CD14-positive monocyte (primary cell): ENCODE measurements at regions not wholly inside any gene's neighbourhood (a gene's known extent, or its start where the extent isn't known, plus 50 kb on each side); places are given as distances from the start of the nearest gene placed in this dataset.

ENCODE experiments used
- DNase-seq, 3 donors: peaks; one replicate each; pipeline ENCODE4 v3.0.0-alpha.2; 2011 to 2022
- H2AFZ ChIP-seq: 2 replicates; pipeline ENCODE4 v1.6.0; 2012; ENCODE audit warnings: mild to moderate bottlenecking, low read depth, low read length, inconsistent platforms; ENCODE audit not compliant: insufficient read depth, poor library complexity, severe bottlenecking
- H3K27ac ChIP-seq, 2 donors: 1 replicate in 1 of 2; 2 replicates in 1 of 2; pipeline ENCODE4 v1.5.1; 2012 to 2013; ENCODE audit warnings: low read length in 2 of 2, control low read depth in 1 of 2, inconsistent platforms in 1 of 2, low read depth in 1 of 2, mild to moderate bottlenecking in 1 of 2
- H3K27me3 ChIP-seq, 2 donors: one replicate each; pipeline versions ENCODE4 v1.6.0 to v1.6.1; 2011 to 2013; ENCODE audit warnings: low read length in 2 of 2; ENCODE audit not compliant: control insufficient read depth in 2 of 2, insufficient read depth in 2 of 2
- H3K36me3 ChIP-seq, 2 donors: replicated peaks in 1 of 2; 1 replicate in 1 of 2; 2 replicates in 1 of 2; pipeline versions ENCODE4 v1.5.1 to v1.6.1; 2012 to 2013; ENCODE audit warnings: low read length in 2 of 2, control low read depth in 1 of 2, inconsistent platforms in 1 of 2, mild to moderate bottlenecking in 1 of 2; ENCODE audit not compliant: insufficient read depth in 2 of 2, control insufficient read depth in 1 of 2
- H3K4me1 ChIP-seq, 2 donors: 1 replicate in 1 of 2; 2 replicates in 1 of 2; pipeline versions ENCODE4 v1.5.1 to v1.6.1; 2012 to 2013; ENCODE audit warnings: low read length in 2 of 2, control low read depth in 1 of 2, inconsistent platforms in 1 of 2, mild to moderate bottlenecking in 1 of 2, moderate library complexity in 1 of 2; ENCODE audit not compliant: insufficient read depth in 2 of 2, control insufficient read depth in 1 of 2
- H3K4me2 ChIP-seq: replicated peaks from 2 replicates; pipeline ENCODE3; 2012; ENCODE audit warnings: low read length, moderate library complexity, mild to moderate bottlenecking; ENCODE audit not compliant: poor library complexity, severe bottlenecking; ENCODE audit errors: extremely low read depth
- H3K4me3 ChIP-seq, 3 experiments: fragments of 200-600 bp in 1 of 3; sonication (generic) in 1 of 3; replicated peaks in 1 of 3; 1 replicate in 2 of 3; 2 replicates in 1 of 3; pipeline ENCODE4 v1.5.1; 2011 to 2013; ENCODE audit warnings: low read length in 3 of 3, mild to moderate bottlenecking in 3 of 3, control low read depth in 2 of 3, low read depth in 2 of 3, inconsistent platforms in 1 of 3, moderate library complexity in 1 of 3
- H3K79me2 ChIP-seq: 2 replicates; pipeline ENCODE4 v1.6.0; 2012; ENCODE audit warnings: mild to moderate bottlenecking, control low read depth, inconsistent platforms, low read length, moderate library complexity; ENCODE audit not compliant: insufficient read depth
- H3K9ac ChIP-seq: 2 replicates; pipeline ENCODE4 v1.6.0; 2017; ENCODE audit warnings: low read length, mild to moderate bottlenecking; ENCODE audit not compliant: insufficient read depth, poor library complexity, severe bottlenecking
- H3K9me3 ChIP-seq, 2 donors: replicated peaks in 1 of 2; 1 replicate in 1 of 2; 2 replicates in 1 of 2; pipeline versions ENCODE4 v1.5.1 to v1.6.1; 2012 to 2013; ENCODE audit warnings: low read length in 2 of 2, control low read depth in 1 of 2; ENCODE audit not compliant: control insufficient read depth in 1 of 2, insufficient read depth in 1 of 2
- H4K20me1 ChIP-seq: 2 replicates; pipeline ENCODE4 v1.6.0; 2012; ENCODE audit warnings: mild to moderate bottlenecking, low read length, control low read depth, moderate library complexity; ENCODE audit not compliant: insufficient read depth
- H3K27ac Mint-ChIP-seq, 7 donors: one replicate each; pipeline ENCODE4 v1.8.0; 2020; ENCODE audit warnings: mild to moderate bottlenecking in 7 of 7, mixed read lengths in 7 of 7, moderate library complexity in 6 of 7, inconsistent platforms in 2 of 7
- H3K27me3 Mint-ChIP-seq, 3 donors: one replicate each; pipeline ENCODE4 v1.8.0; 2021 to 2022; ENCODE audit warnings: low read depth in 3 of 3, mild to moderate bottlenecking in 3 of 3, mixed read lengths in 3 of 3, moderate library complexity in 3 of 3, inconsistent platforms in 1 of 3
- H3K36me3 Mint-ChIP-seq, 2 donors: one replicate each; pipeline ENCODE4 v1.8.0; 2020; ENCODE audit warnings: mixed read lengths in 2 of 2, inconsistent platforms in 1 of 2, mild to moderate bottlenecking in 1 of 2
- H3K4me1 Mint-ChIP-seq: one replicate; pipeline ENCODE4 v1.8.0; 2020; ENCODE audit warnings: mild to moderate bottlenecking, mixed read lengths
- H3K4me3 Mint-ChIP-seq, 2 donors: one replicate each; pipeline ENCODE4 v1.8.0; 2020; ENCODE audit warnings: mild to moderate bottlenecking in 2 of 2, mixed read lengths in 2 of 2, moderate library complexity in 1 of 2
- H3K9me3 Mint-ChIP-seq, 7 donors: one replicate each; pipeline ENCODE4 v1.8.0; 2020 to 2022; ENCODE audit warnings: mixed read lengths in 7 of 7, mild to moderate bottlenecking in 6 of 7, moderate library complexity in 6 of 7, inconsistent platforms in 2 of 7
- WGBS: methylation state at CpG from one replicate; pipeline ENCODE4 v1.1.5; 2013; ENCODE audit warnings: missing lambda C conversion rate; ENCODE audit not compliant: insufficient coverage; 5-methylcytosine and 5-hydroxymethylcytosine counted together
- intact Hi-C, 2 donors: fragments of 100-400 bp; cut with micrococcal nuclease; formaldehyde crosslinking; loops; one replicate each; pipeline versions ENCODE4 v1.15.0 to v1.15.1; 2023
- TF ChIP-seq, protein P1 (sequence below): fragments of 200-600 bp; IDR thresholded peaks from one replicate; pipeline ENCODE4 v1.8.0; 2022; ENCODE audit warnings: antibody characterized with exemption, mild to moderate bottlenecking

DNA sequence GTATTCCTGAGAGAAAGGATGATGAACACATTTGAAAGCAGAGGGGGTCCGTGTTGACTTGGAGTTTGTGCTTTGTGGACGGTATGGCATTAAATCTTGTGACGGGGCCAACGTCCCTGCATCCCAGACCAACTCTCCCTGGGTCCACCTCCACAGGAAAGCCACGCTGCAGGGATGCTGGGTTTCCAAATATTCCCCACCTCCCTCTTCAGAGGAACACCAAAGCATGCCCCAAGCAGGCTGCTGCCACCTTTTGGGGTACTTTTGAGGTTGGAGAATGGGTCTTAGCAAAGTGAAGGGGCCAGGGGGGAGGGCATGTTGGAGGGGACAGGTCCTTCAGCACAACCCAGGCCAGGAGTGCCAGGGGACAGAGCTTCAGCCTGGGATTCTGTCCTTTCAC is 504.4 kb downstream of the TCERG1L start:
- H2AFZ ChIP-seq = no peak overlapping the region
- Mint-ChIP-seq H3K9me3 (peaks cover 0 to 8% (median 0%) of the 10 kb centered on the region in 7 donors), H3K4me3 (no peak overlapping the region), H3K27ac (no peak overlapping the region), H3K4me1 (no peaks in the 10 kb centered on the region), H3K27me3 (peaks cover 3 to 7% (median 6%) of the 10 kb centered on the region in 3 donors), H3K36me3 (no peaks in the 10 kb centered on the region)
- no peaks in the 10 kb centered on the region for H3K27me3 ChIP-seq
- intact Hi-C loops = no loop called here
- no peaks in the 10 kb centered on the region for H4K20me1 ChIP-seq
- H3K27ac ChIP-seq = no peak overlapping the region
- H3K9ac ChIP-seq = no peak overlapping the region
- H3K4me1 ChIP-seq = no peaks in the 10 kb centered on the region
- H3K79me2 ChIP-seq = no peaks in the 10 kb centered on the region
- no peak for DNase-seq
- WGBS = no CpG with 5 or more reads among the region's 5 CpGs
- no peak overlapping the region for H3K4me3 ChIP-seq
- TF ChIP-seq, protein P1, sequence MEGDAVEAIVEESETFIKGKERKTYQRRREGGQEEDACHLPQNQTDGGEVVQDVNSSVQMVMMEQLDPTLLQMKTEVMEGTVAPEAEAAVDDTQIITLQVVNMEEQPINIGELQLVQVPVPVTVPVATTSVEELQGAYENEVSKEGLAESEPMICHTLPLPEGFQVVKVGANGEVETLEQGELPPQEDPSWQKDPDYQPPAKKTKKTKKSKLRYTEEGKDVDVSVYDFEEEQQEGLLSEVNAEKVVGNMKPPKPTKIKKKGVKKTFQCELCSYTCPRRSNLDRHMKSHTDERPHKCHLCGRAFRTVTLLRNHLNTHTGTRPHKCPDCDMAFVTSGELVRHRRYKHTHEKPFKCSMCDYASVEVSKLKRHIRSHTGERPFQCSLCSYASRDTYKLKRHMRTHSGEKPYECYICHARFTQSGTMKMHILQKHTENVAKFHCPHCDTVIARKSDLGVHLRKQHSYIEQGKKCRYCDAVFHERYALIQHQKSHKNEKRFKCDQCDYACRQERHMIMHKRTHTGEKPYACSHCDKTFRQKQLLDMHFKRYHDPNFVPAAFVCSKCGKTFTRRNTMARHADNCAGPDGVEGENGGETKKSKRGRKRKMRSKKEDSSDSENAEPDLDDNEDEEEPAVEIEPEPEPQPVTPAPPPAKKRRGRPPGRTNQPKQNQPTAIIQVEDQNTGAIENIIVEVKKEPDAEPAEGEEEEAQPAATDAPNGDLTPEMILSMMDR = no peak
- H3K36me3 ChIP-seq = no peaks in the 10 kb centered on the region
- no peaks in the 10 kb centered on the region for H3K9me3 ChIP-seq
- H3K4me2 ChIP-seq = no peak overlapping the region

- no peak overlapping the region for H3K4me3 Mint-ChIP-seq
- 93% methylated on average over 8 of the region's 9 CpGs for WGBS
Measured at GRCh38 chr10:130807721-130808120, 503.8 kb downstream of the TCERG1L start.

More at GRCh38 chr10:130807721-130808120, 503.8 kb downstream of the TCERG1L start:
- Mint-ChIP-seq H3K27ac (no peak overlapping the region), H3K4me1 (no peaks in the 10 kb centered on the region), H3K36me3 (no peaks in the 10 kb centered on the region), H3K9me3 (peaks cover 0 to 5% (median 0%) of the 10 kb centered on the region in 7 donors), H3K27me3 (peaks cover 3 to 7% (median 4%) of the 10 kb centered on the region in 3 donors)
- H3K4me3 ChIP-seq = no peak overlapping the region
- no peak overlapping the region for H3K27ac ChIP-seq
- no peaks in the 10 kb centered on the region for H3K4me1 ChIP-seq
- TF ChIP-seq, protein P1 = no peak
- H3K79me2 ChIP-seq = no peaks in the 10 kb centered on the region
- no peak overlapping the region for H3K4me2 ChIP-seq
- H2AFZ ChIP-seq = no peak overlapping the region
- no peak overlapping the region for H3K9ac ChIP-seq
- H3K36me3 ChIP-seq = no peaks in the 10 kb centered on the region
- intact Hi-C loops = no loop called here
- H4K20me1 ChIP-seq = no peaks in the 10 kb centered on the region
- no peaks in the 10 kb centered on the region for H3K27me3 ChIP-seq
- H3K9me3 ChIP-seq = no peaks in the 10 kb centered on the region
- DNase-seq = no peak
